RWPE1 (cell line): ENCODE measurements at regions not wholly inside any gene's neighbourhood (a gene's known extent, or its start where the extent isn't known, plus 50 kb on each side); places are given as distances from the start of the nearest gene placed in this dataset.
"Not testable (repeated sequence)": the region's sequence is repeated elsewhere in the genome, so short reads cannot be mapped to it uniquely, and the experiment has no call there.

Experiments used
- CTCF ChIA-PET: fragments of 350-600 bp; sonication (Branson Sonifier 250); formaldehyde crosslinking; extraction: SDS; loops from one replicate; lab custom pipeline; 2021; lab: Yijun Ruan, JAX
- POLR2A ChIA-PET: fragments of 400-600 bp; formaldehyde crosslinking; extraction: SDS; loops from one replicate; lab custom pipeline; 2020; ENCODE audit warnings: antibody characterized with exemption; ENCODE audit not compliant: low non-redundant PET; lab: Yijun Ruan, JAX
- DNase-seq: peaks from one replicate; pipeline ENCODE4 v3.0.0; 2012; ENCODE audit warnings: low spot score
- H3K27ac ChIP-seq: fragments of 450-650 bp; 2 replicates; pipeline ENCODE4 v1.5.1; 2017
- CTCF ChIP-seq: fragments of 450-650 bp; conservative IDR thresholded peaks from 2 replicates; pipeline ENCODE4 v1.5.1; 2017; ENCODE audit warnings: low read depth, mild to moderate bottlenecking

DNA sequence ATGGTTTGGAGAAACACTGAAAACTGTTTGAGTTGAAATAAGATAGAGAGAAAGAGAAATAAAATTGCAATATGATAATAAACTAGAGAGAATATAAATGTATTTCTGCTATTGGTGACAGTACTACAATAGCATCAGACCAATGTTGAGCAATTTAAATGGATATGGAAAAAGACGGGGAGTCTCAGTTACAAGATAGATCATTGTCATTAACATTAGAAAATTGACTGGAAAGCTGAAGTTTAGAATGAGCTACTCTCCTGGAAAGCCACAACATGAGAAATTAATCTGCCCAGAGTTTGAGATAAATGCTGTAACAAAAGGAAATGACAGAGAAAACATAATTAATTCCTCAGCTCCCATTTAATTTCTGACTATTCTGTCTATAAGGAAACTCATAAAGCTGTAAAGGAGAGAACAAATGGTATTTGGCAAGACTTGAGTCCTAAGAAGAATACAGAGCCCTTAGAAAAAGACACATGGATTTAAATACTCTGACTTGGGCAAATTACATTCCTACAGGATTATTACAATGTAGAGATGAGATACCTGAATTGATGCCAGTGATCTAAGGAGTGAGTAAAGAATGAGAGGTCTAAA is 624.5 kb upstream of the CHD1 start:
- H3K27ac ChIP-seq, result no peak overlapping the region
- TF ChIP-seq CTCF, result no peak
- ChIA-PET CTCF (no interaction called here), POLR2A (no interaction called here)
- no peak for DNase-seq

- no peak for TF ChIP-seq CTCF
- ChIA-PET CTCF (no interaction called here), POLR2A (no interaction called here)
- no peak overlapping the region for H3K27ac ChIP-seq
- no peak for DNase-seq
Measured at GRCh38 chr5:99544356-99544755, 615.5 kb upstream of the CHD1 start.

GRCh38 chr5:99543841-99544240 is 615.0 kb upstream of the CHD1 start:
- no peak for DNase-seq
- CTCF ChIA-PET, result no interaction called here
- H3K27ac ChIP-seq, result no peak overlapping the region
- POLR2A ChIA-PET, result no interaction called here
- no peak for TF ChIP-seq CTCF

DNA sequence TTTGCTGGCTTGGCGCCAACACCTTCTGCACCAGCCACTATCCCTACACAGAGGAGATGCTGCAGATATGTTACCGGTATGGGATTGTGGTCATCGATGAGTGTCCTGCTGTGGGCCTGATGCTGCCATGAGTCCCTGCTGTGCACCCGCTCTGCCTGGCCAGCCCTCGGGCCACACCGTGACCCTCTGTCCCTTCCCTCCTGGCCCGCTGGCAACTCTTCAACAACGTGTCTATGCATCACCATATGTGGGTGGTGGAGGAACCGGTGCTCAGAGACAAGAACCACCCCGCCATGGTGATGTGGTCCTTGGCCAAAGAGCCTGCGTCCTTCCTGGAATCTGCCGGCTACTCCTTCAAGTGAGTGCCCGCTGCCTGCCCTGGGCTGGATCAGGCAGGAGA is 605.4 kb upstream of the CHD1 start:
- DNase-seq, H3K27ac ChIP-seq, CTCF ChIA-PET, POLR2A ChIA-PET: not testable (repeated sequence)

DNA sequence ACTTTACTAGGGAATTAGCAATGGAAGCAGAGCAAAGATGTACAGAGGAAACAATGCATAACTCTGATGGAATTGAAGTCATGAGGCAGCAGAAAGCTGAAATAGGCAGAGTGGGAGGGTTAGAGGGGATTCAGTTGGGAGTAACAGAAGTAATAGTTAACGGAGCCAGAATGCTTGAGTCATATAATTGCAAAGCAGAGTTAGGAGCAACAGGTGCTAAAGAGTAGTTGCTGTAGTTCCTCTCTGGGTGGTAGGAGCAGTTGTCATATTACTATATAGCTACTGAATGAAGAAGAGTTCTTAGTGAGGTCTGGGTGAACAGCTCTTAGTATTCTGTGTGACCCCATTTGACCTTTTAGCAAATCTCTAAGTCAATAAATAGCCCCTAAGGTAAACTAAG is 592.9 kb upstream of the CHD1 start:
- CTCF ChIA-PET, POLR2A ChIA-PET: not testable (repeated sequence)

DNA sequence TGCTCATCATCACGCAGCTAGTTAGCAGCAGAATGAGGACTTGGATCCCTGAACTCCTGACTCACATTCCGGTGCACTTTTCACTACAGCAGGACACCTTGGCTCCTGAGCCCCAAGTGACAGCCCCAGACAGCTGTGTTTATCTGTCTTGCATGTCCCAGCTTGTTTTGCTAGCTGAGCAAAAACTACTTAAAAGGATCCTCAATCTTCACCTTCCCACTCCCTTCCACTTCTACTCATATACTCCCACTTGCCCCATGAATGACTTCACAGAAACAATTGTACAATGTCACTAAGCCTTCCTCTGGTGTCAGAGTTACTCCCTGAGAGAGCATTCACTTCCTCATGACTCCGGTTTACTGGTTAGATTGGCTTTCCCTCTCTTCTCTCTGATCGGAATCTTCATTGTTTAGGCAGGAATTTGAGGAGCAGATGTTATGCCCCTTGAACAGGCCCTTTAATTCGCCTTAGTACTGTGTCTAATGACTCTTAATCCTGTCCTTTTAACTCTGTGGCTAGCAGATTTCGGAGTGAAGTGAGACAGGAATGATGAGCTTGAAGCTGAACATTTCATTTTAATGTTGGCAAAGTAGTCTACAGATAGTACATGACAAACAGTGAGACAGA is 587.2 kb upstream of the CHD1 start:
- H3K27ac ChIP-seq, POLR2A ChIA-PET, CTCF ChIA-PET, DNase-seq: not testable (repeated sequence)

More for the DNA sequence above, 592.9 kb upstream of the CHD1 start:
- DNase-seq, H3K27ac ChIP-seq: not testable (repeated sequence)

DNA sequence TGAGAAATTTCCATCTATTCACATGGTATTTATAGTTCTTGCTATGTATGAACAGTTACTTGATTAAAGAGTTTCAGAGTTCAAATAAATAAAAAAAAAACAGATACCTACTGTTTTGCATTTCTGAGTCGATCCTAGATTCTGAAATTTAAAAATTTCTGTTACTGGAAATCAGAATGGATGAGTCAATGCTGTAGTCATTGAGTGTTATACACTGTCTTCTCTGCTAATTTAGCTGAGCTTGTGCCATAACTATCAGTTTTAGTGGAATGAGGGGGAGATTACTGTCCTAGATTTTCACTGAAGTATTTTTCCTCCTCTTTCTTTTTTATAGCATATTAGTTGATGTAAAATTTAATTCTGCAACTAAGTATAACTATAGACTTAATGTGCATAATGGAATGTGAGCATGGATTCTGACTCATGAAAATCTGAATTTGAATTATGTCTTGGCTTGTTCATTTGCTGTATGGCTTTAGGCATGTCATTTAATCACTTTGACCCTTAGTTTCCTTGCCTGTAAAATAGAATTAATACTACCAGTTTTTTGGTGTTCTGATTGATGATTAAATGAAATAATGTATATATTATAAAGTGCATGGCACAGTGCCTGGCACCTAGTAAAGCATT is 581.5 kb upstream of the CHD1 start:
- POLR2A ChIA-PET, H3K27ac ChIP-seq, CTCF ChIA-PET, DNase-seq: not testable (repeated sequence)

- CTCF ChIA-PET, POLR2A ChIA-PET, H3K27ac ChIP-seq, DNase-seq: not testable (repeated sequence)
Measured at GRCh38 chr5:99509064-99509463, 580.3 kb upstream of the CHD1 start.

- POLR2A ChIA-PET, CTCF ChIA-PET, H3K27ac ChIP-seq, DNase-seq: not testable (repeated sequence)
Measured at GRCh38 chr5:99495456-99495855, 566.6 kb upstream of the CHD1 start.

- H3K27ac ChIP-seq, CTCF ChIA-PET, DNase-seq, POLR2A ChIA-PET: not testable (repeated sequence)
Measured at GRCh38 chr5:99478450-99478849, 549.6 kb upstream of the CHD1 start.

- POLR2A ChIA-PET, CTCF ChIA-PET, H3K27ac ChIP-seq, DNase-seq: not testable (repeated sequence)
Measured at GRCh38 chr5:99473328-99473727, 544.5 kb upstream of the CHD1 start.

DNA sequence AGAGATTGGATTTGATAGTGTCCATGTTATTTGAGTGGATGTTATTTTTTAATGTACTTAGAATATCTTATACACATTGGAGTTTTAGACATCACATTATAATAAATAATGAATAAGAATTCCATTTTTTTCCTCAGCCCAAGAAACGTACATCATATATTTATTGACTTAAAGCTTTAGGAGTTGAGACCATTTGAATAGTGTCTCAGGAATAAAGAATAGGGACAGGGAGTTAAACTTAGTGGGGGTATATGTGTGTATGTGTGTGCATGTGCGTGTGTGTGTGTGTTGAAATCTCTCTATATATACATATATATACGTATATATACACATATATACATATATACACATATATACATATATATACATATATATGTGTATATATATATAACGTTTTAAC is 542.9 kb upstream of the CHD1 start:
- CTCF ChIA-PET, POLR2A ChIA-PET, DNase-seq, H3K27ac ChIP-seq: not testable (repeated sequence)

GRCh38 chr5:99471178-99471577 is 542.4 kb upstream of the CHD1 start:
- POLR2A ChIA-PET, H3K27ac ChIP-seq, CTCF ChIA-PET, DNase-seq: not testable (repeated sequence)

DNA sequence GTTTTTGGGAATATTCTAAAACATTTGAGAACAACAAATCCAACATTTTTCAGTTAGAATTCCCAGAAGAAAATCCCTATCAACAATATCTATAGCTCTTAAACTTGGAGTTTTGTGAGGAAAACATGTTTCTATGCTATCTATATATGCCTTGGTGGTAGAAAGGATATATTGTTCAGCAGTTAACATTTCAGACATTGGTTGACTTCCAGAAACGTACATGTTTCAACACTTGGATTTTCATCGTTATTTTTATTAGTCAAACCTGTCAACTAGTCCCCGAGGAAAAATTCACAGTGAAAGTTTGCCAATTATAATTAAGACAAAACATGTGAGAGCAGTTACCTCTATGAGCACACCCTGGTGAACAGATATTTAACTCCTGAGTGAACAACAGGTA is 541.8 kb upstream of the CHD1 start:
- POLR2A ChIA-PET, CTCF ChIA-PET: not testable (repeated sequence)

More for the DNA sequence above, 541.8 kb upstream of the CHD1 start:
- not testable (repeated sequence) for H3K27ac ChIP-seq, DNase-seq
